ENCODE measurements at regions not wholly inside any gene's neighbourhood (a gene's known extent, or its start where the extent isn't known, plus 50 kb on each side); places are given as distances from the start of the nearest gene placed in this dataset.

- no peak for TF ChIP-seq CTCF (IDR thresholded peaks at IDR 0.05)
- TF ChIP-seq POLR2A (IDR thresholded peaks at IDR 0.05): no peak
Observed at GRCh38 chr1:232499188-232499587, 130.7 kb downstream of the SIPA1L2 start.
